WI38 (cell line): ENCODE measurements at regions not wholly inside any gene's neighbourhood (a gene's known extent, or its start where the extent isn't known, plus 50 kb on each side); places are given as distances from the start of the nearest gene placed in this dataset.

Source experiments
- H3K4me3 ChIP-seq: 2 replicates; pipeline ENCODE4 v1.5.1; 2011; ENCODE audit warnings: low read depth, mild to moderate bottlenecking, control low read depth, low read length
- TF ChIP-seq, protein P1 (sequence below): IDR thresholded peaks from 2 replicates; pipeline ENCODE4 v1.5.1; 2012; ENCODE audit warnings: low read depth, mild to moderate bottlenecking, control low read depth, low read length

DNA sequence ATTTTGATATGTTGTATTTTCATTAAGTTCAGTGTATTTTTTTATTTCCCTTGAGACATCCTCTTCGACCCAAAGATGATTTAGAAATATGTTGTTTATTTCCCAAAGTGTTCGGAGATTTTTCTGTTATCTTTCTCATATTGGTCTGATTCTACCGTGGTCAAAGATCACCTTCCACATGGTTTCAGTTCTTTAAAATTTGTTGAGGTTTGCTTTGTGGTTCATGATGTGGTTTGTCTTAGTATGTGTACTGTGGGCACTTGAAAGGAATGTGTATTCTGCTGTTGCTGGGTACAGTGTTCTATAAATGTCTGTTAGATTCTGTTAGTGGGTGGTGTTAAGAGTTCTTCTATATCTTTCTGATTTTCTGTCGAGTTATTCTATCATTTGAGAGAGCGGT lies 103.4 kb upstream of the FHIT start:
- no peak overlapping the region for H3K4me3 ChIP-seq
- TF ChIP-seq, protein P1, sequence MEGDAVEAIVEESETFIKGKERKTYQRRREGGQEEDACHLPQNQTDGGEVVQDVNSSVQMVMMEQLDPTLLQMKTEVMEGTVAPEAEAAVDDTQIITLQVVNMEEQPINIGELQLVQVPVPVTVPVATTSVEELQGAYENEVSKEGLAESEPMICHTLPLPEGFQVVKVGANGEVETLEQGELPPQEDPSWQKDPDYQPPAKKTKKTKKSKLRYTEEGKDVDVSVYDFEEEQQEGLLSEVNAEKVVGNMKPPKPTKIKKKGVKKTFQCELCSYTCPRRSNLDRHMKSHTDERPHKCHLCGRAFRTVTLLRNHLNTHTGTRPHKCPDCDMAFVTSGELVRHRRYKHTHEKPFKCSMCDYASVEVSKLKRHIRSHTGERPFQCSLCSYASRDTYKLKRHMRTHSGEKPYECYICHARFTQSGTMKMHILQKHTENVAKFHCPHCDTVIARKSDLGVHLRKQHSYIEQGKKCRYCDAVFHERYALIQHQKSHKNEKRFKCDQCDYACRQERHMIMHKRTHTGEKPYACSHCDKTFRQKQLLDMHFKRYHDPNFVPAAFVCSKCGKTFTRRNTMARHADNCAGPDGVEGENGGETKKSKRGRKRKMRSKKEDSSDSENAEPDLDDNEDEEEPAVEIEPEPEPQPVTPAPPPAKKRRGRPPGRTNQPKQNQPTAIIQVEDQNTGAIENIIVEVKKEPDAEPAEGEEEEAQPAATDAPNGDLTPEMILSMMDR: no peak

DNA sequence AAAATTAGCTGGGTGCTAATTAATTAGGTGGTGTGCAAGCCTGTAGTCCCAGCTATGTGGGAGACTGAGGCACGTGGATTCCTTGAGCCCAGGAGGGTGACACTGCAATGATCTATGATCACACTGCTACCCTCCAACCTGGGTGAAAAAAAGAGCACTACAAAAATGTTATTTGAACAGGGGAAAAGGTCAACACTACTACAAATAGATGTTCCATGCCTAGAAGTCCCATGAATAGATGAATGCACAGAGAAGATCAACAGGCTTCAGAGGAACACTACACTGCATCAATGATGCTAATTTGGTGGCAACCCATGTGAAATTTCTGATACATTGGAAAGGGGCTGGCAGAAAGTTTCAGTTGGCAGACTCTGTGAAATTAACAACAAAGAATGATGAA lies 105.4 kb upstream of the FHIT start:
- TF ChIP-seq, protein P1: no peak
- H3K4me3 ChIP-seq: no peak overlapping the region

- no peak overlapping the region for H3K4me3 ChIP-seq
- TF ChIP-seq, protein P1: no peak
Observed at GRCh38 chr3:61357902-61358301, 106.7 kb upstream of the FHIT start.

DNA sequence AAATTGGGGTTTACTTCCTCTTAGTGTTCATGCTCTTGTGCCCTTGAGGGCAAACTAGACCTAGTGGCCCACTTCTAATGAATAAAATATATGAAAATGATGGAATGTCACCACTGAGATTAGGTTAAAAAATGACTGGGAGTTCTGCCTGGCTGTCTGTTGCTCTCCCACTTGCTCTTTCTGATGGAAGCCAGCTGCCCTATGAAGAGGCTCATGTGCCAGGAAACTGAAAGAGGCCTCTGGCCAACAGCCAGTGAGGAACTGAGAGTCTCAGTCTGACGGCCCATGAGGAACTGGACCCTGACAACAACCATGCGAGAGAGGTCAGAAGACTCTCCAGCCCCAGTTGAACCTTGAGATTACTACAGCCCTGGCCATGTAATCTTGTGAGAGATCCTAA lies 107.1 kb upstream of the FHIT start:
- TF ChIP-seq, protein P1: no peak

GRCh38 chr3:61360297-61360965 lies 109.2 kb upstream of the FHIT start:
- TF ChIP-seq, protein P1: no peak
- no peak overlapping the region for H3K4me3 ChIP-seq

More for the DNA sequence above, 107.1 kb upstream of the FHIT start:
- H3K4me3 ChIP-seq: no peak overlapping the region

DNA sequence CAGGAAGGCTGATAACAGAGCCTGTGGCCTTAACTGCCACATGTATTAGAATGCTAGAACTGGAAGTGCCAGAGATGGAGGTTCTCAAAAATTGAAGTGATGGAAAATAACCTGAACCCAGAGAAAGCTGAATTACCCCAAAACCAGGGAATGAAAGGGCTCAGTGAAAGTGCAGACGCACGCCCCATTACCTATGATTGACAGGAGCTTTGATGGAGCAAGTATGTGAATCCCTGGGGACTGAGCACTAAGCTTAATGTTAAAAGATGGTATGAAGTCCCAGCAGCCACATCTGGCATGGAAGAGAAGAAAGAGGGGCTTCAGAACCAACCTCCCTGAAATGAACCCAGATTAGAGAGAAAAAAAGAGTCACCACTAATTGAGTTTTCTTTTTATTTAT lies 118.4 kb upstream of the FHIT start:
- TF ChIP-seq, protein P1: no peak
- H3K4me3 ChIP-seq: no peak overlapping the region

DNA sequence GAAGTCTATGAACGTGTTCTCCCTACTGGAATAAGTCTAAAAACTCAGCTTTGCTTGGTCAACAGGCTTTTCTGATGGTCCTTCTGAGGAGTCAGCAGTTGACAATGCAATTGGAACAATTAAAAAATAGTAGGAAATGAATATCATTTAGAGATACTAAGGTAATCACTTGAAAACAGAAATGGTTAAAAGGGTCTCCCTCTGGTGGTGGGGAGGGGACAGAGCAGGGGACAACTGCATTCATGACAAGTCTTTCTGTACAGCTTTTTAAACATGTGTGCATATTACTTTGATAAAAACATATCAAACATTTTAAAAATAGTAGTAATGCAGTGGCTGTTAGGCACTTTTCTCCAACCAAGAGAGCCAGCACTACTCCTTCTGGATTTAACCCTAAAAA lies 119.9 kb upstream of the FHIT start:
- H3K4me3 ChIP-seq: no peak overlapping the region
- TF ChIP-seq, protein P1: peak; percentile 30; the same call in 1 of the 2 replicates
